Activated naive CD4-positive, alpha-beta T cell treated with anti-CD3 and anti-CD28 coated beads, Interleukin-2, amount 50 U/mL, for 72 hours (primary cell): ENCODE measurements at regions not wholly inside any gene's neighbourhood (a gene's known extent, or its start where the extent isn't known, plus 50 kb on each side); places are given as distances from the start of the nearest gene placed in this dataset.
"Not testable (repeated sequence)": the region's sequence is repeated elsewhere in the genome, so short reads cannot be mapped to it uniquely, and the experiment has no call there.

ENCODE experiments used
- ATAC-seq, 2 donors: fragments of 150-1000 bp; cut with Tn5 transposase; 2 replicates each; pipeline ENCODE4 v1.10.0; 2021; ENCODE audit warnings: mild to moderate bottlenecking in 2 of 2, moderate library complexity in 2 of 2
- DNase-seq, 2 donors: peaks; one replicate each; pipeline ENCODE4 v3.0.0; 2021 to 2022; ENCODE audit warnings: low spot score in 2 of 2
- H3K27ac Mint-ChIP-seq, 2 donors: one replicate each; pipeline ENCODE4 v1.8.0; 2022; ENCODE audit warnings: mild to moderate bottlenecking in 2 of 2, mixed read lengths in 2 of 2
- H3K36me3 Mint-ChIP-seq, 2 donors: one replicate each; pipeline ENCODE4 v1.8.0; 2022; ENCODE audit warnings: mixed read lengths in 2 of 2
- H3K9me3 Mint-ChIP-seq, 2 donors: one replicate each; pipeline ENCODE4 v1.8.0; 2022; ENCODE audit warnings: mixed read lengths in 2 of 2

- ATAC-seq (no peak), DNase-seq (no peak)
- H3K27ac Mint-ChIP-seq = no peak overlapping the region
- no peaks in the 10 kb centered on the region for H3K36me3 Mint-ChIP-seq
- no peaks in the 10 kb centered on the region for H3K9me3 Mint-ChIP-seq
These were observed 311.4 kb downstream of the PDCD6IP start for GRCh38 chr3:34109846-34110245.

DNA sequence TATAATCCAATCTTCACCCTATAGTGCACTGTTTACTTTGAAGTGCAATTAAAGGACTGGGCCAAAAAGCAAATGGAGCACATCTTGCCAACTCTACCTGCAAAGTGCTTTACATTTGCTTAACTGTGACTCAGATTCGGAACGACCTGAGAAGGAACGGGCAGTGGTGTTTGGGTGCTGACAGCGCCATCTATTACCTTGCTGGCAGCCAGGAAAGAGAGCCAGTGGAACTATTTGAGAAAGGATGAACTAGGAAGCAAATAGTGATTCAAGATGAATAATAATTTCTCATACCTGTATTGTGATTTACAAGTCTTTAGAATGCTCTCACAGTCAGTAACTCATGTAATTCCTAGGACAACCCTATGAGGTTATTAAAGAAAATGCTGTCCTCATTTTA lies 312.9 kb downstream of the PDCD6IP start:
- H3K36me3 Mint-ChIP-seq = no peaks in the 10 kb centered on the region
- no peak overlapping the region for H3K27ac Mint-ChIP-seq
- ATAC-seq = no peak
- no peak for DNase-seq
- peaks cover 0 to 4% of the 10 kb centered on the region in 2 donors for H3K9me3 Mint-ChIP-seq

DNA sequence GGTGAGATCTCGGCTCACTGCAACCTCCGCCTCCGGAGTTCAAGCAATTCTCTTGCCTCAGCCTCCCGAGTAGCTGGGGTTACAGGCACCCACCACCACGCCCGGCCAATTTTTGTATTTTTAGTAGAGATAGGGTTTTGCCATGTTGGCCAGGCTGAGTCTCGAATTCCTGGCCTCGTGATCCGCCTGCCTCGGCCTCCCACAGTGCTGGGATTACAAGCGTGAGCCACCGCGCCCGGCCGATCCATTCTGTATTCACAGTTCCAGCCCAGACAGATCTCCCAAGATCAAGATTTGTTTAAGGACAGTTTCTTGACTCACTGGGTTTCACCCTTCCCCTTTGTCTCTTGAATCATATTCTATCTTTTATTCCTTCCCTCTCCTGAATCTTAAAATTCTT lies 313.8 kb downstream of the PDCD6IP start:
- not testable (repeated sequence) for H3K36me3 Mint-ChIP-seq, ATAC-seq, DNase-seq, H3K27ac Mint-ChIP-seq, H3K9me3 Mint-ChIP-seq

DNA sequence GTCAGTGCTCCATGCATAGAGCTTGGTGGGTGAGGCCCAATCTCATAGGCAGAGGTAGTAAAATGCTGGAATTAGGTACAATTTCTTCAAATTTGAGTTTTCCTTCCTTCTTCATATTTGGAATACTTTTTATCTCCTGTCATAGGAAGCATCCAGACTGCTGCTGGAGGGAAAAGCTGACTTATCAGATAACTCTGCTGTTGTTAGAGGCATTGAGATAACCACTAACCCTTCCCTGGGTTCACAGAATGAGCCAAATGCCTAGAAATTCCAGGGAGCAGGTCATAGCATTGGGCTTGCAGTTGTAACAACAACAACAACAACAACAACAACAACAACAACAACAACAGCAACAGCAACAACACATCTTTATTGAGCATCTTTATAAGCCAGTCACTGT lies 332.7 kb downstream of the PDCD6IP start:
- Mint-ChIP-seq H3K36me3 (peaks cover 0 to 10% of the 10 kb centered on the region in 2 donors), H3K27ac (no peak overlapping the region), H3K9me3 (no peaks in the 10 kb centered on the region)
- ATAC-seq (no peak), DNase-seq (no peak)

GRCh38 chr3:34132069-34132692 lies 333.8 kb downstream of the PDCD6IP start:
- ATAC-seq (no peak), DNase-seq (no peak)
- Mint-ChIP-seq H3K36me3 (peaks cover 0 to 10% of the 10 kb centered on the region in 2 donors), H3K27ac (no peak overlapping the region), H3K9me3 (no peaks in the 10 kb centered on the region)

GRCh38 chr3:34139566-34139965 lies 341.1 kb downstream of the PDCD6IP start:
- Mint-ChIP-seq H3K27ac (no peak overlapping the region), H3K36me3 (no peaks in the 10 kb centered on the region), H3K9me3 (peaks cover 4 to 5% of the 10 kb centered on the region in 2 donors)
- no peak for DNase-seq
- no peak for ATAC-seq

DNA sequence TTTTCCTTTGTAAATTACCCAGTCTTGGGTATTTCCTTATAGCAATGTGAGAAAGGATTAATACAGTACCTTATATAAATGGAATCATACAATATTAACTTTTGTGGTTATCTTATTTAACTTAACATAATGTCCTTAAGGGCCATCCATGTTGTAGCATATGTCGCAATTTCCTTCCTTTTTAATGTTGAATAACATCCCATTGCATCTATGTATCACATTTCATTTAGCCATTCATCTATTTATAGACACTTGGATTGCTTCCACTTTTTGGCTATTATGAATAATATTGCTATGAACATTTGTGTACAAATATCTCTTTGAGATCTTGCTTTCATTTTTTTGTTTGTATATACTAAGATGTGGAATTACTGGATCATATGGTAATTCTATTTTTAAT lies 342.2 kb downstream of the PDCD6IP start:
- ATAC-seq (no peak), DNase-seq (no peak)
- Mint-ChIP-seq H3K9me3 (peaks cover 4 to 5% of the 10 kb centered on the region in 2 donors), H3K27ac (no peak overlapping the region), H3K36me3 (no peaks in the 10 kb centered on the region)

- no peak for ATAC-seq
- H3K36me3 Mint-ChIP-seq = no peaks in the 10 kb centered on the region
- no peak for DNase-seq
- H3K9me3 Mint-ChIP-seq = peaks cover 4 to 5% of the 10 kb centered on the region in 2 donors
- no peak overlapping the region for H3K27ac Mint-ChIP-seq
These were observed 343.5 kb downstream of the PDCD6IP start for GRCh38 chr3:34141841-34142337.

DNA sequence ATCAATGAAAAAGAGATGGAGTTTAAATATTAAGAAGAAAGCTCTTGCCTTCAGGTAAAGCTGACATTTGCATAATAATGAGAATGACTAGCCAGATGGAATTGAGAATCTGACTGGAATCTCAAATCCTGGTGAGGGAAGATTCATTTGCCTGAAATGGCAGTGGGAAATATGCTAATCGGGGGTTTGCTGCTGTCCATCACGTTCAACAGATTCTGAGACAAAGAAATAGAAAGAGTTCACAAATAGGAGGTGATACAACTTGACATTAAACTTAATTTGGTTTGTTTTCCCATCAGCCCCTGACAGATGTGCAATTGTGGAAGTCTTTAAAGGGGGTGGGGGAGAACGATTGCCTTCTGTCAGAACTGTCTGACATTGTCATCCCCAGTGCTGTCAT lies 347.4 kb downstream of the PDCD6IP start:
- ATAC-seq = no peak
- no peaks in the 10 kb centered on the region for H3K9me3 Mint-ChIP-seq

DNA sequence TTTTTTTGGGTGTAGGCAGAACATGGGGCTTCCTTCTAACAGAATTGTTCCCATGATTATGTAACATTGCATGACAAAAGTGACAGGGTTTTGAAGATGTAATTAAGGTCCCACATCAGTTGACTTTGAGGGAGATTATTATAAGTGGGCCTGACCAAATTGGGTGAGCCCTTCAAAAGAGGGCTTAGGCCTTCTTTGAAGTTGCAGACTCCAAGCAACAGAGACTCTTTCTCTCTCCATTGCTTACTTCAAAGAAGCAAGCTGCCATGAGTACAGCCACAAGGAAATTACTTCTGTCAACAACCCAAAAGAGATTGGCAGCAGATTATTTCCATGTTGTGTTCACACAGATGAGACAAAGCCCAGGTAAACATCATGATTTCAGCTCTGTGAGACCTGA lies 348.2 kb downstream of the PDCD6IP start:
- H3K9me3 Mint-ChIP-seq = no peaks in the 10 kb centered on the region
- ATAC-seq (no peak), DNase-seq (no peak)
- H3K27ac Mint-ChIP-seq = no peak overlapping the region
- H3K36me3 Mint-ChIP-seq = no peaks in the 10 kb centered on the region

More for the DNA sequence above, 347.4 kb downstream of the PDCD6IP start:
- no peak for DNase-seq
- no peak overlapping the region for H3K27ac Mint-ChIP-seq
- no peaks in the 10 kb centered on the region for H3K36me3 Mint-ChIP-seq

- DNase-seq (no peak), ATAC-seq (no peak)
- H3K9me3 Mint-ChIP-seq = no peaks in the 10 kb centered on the region
- no peak overlapping the region for H3K27ac Mint-ChIP-seq
- H3K36me3 Mint-ChIP-seq = no peaks in the 10 kb centered on the region
These were observed 352.6 kb downstream of the PDCD6IP start for GRCh38 chr3:34150992-34151391.

GRCh38 chr3:34152656-34153055 lies 354.2 kb downstream of the PDCD6IP start:
- H3K36me3 Mint-ChIP-seq = no peaks in the 10 kb centered on the region
- no peaks in the 10 kb centered on the region for H3K9me3 Mint-ChIP-seq
- DNase-seq = no peak
- ATAC-seq = no peak
- H3K27ac Mint-ChIP-seq = no peak overlapping the region

GRCh38 chr3:34155108-34155507 lies 356.7 kb downstream of the PDCD6IP start:
- ATAC-seq = no peak
- no peaks in the 10 kb centered on the region for H3K36me3 Mint-ChIP-seq
- no peaks in the 10 kb centered on the region for H3K9me3 Mint-ChIP-seq
- H3K27ac Mint-ChIP-seq = no peak overlapping the region
- no peak for DNase-seq

DNA sequence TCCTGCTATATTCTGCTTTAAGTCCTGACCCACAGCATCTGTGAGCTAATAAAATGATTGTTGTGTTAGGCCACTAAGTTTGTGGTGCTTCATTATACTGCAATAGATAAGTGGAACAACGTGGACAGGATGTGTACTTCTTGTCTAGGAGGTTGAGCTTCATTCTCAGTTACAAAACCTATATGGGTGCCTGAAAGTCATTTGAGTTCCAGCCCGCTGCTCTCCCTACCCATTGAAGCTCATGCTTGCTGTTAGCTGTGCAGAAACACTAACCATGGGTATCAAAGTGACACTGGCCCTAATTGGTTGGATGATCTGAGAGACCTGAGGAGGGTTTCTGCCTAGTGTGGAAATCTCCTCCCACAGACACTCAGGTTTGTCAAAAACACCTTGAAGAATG lies 357.2 kb downstream of the PDCD6IP start:
- ATAC-seq = no peak
- Mint-ChIP-seq H3K27ac (no peak overlapping the region), H3K9me3 (no peaks in the 10 kb centered on the region), H3K36me3 (no peaks in the 10 kb centered on the region)
- DNase-seq = no peak

GRCh38 chr3:34157491-34157890 lies 359.1 kb downstream of the PDCD6IP start:
- no peak for DNase-seq
- Mint-ChIP-seq H3K36me3 (no peaks in the 10 kb centered on the region), H3K9me3 (no peaks in the 10 kb centered on the region), H3K27ac (no peak overlapping the region)
- no peak for ATAC-seq

- Mint-ChIP-seq H3K9me3 (no peaks in the 10 kb centered on the region), H3K27ac (no peak overlapping the region), H3K36me3 (no peaks in the 10 kb centered on the region)
- ATAC-seq (no peak), DNase-seq (no peak)
These were observed 361.4 kb downstream of the PDCD6IP start for GRCh38 chr3:34159613-34160420.

DNA sequence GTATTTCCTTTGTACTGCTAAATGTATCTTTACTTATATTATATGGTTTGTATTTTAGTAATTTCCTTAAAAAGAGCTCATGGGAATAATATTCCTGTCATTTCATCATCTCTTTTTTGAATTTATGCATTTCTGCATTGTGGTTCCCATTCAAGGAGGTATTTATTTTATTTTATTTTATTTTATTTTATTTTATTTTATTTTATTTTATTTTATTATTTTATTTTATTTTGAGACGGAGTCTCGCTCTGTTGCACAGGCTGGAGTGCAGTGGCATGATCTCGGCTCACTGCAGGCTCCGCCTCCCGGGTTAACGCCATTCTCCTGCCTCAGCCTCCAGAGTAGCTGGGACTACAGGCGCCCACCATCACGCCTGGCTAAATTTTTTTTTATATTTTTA lies 371.2 kb downstream of the PDCD6IP start:
- not testable (repeated sequence) for H3K36me3 Mint-ChIP-seq, DNase-seq, ATAC-seq, H3K9me3 Mint-ChIP-seq, H3K27ac Mint-ChIP-seq

GRCh38 chr3:34174740-34175139 lies 376.3 kb downstream of the PDCD6IP start:
- H3K36me3 Mint-ChIP-seq = peaks cover 0 to 8% of the 10 kb centered on the region in 2 donors
- no peak for DNase-seq
- H3K27ac Mint-ChIP-seq = no peak overlapping the region
- no peak for ATAC-seq
- H3K9me3 Mint-ChIP-seq = peaks cover 5 to 8% of the 10 kb centered on the region in 2 donors
